ENCODE measurements at regions not wholly inside any gene's neighbourhood (a gene's known extent, or its start where the extent isn't known, plus 50 kb on each side); places are given as distances from the start of the nearest gene placed in this dataset.

DNA sequence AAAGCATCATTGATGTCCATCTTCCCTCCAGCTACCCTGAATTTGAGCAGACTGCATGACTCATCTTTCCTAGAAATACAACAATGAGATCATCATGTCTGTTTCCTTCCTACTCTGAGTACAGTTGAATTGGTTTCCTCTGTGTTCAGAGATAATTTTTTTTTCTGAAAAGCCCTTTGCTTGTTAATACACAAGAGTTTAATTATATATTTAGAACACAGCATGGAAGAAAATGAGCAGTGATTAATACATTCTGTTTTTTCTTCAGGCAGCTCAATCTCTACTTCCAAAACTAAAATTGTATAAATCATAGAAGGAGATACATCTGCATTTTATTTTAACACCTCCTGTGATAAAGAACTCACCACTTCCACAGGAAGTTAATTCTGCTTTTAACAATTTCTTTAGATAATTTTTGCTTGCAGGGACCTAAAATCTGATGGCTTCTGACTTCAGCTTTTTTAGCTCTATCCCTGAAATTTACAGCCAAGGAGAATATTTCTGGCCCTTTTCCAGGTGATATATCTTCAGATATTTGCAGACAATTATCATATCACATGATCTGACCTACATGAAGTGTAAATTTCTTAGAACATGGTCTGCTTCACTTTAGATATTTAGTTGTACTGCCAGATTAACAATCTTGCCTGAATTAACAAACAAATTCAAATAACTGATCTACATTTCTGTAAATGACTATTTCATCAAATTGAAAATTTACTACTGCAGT, 249.0 kb downstream of the TRIB2 start:
- Histone ChIP-seq H3K36me3 (no peaks in the 10 kb centered on the region), H3K4me1 (peaks cover 0 to 9% of the 10 kb centered on the region in 2 donors), H3K4me3 (no peak overlapping the region), H3K9me3 (no peaks in the 10 kb centered on the region), H3K27me3 (no peaks in the 10 kb centered on the region), H3K27ac (no peak overlapping the region)
- DNase-seq (ENCODE audit: low spot score): no peak
- no peak for TF ChIP-seq CTCF (IDR thresholded peaks at IDR 0.05)

DNA sequence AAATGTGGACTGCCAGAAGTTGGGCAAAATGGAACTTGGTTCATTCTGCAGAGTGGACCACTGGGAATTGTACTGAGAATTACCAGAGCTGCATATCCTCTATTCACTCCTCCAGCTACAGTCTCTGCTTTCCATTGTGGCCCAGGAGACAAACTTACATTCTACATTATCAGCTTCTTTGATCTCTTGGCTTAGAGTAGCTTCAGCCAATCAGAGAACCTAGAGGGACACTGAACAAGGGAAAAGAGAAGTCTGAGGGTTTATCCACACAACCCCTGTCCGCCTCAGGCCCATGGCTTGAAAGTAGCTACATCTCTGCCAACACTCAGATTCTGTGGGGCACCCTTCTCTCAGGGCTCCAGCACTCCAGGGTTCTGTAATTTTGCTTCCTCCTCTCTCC, 251.1 kb downstream of the TRIB2 start:
- H3K4me1 ChIP-seq: peaks cover 0 to 9% of the 10 kb centered on the region in 2 donors
- no peaks in the 10 kb centered on the region for H3K9me3 ChIP-seq
- no peaks in the 10 kb centered on the region for H3K27me3 ChIP-seq
- no peak overlapping the region for H3K4me3 ChIP-seq
- H3K27ac ChIP-seq: no peak overlapping the region
- no peaks in the 10 kb centered on the region for H3K36me3 ChIP-seq
- no peak for DNase-seq (ENCODE audit: low spot score)
- no peak for TF ChIP-seq CTCF (IDR thresholded peaks at IDR 0.05)

- Histone ChIP-seq H3K27ac (no peak overlapping the region), H3K9me3 (no peaks in the 10 kb centered on the region), H3K27me3 (no peaks in the 10 kb centered on the region), H3K4me1 (peaks cover 0 to 9% of the 10 kb centered on the region in 2 donors), H3K4me3 (no peak overlapping the region), H3K36me3 (no peaks in the 10 kb centered on the region)
- DNase-seq (ENCODE audit: low spot score): no peak
- TF ChIP-seq CTCF (IDR thresholded peaks at IDR 0.05): no peak
These were observed 251.7 kb downstream of the TRIB2 start for GRCh38 chr2:12968399-12968798.

DNA sequence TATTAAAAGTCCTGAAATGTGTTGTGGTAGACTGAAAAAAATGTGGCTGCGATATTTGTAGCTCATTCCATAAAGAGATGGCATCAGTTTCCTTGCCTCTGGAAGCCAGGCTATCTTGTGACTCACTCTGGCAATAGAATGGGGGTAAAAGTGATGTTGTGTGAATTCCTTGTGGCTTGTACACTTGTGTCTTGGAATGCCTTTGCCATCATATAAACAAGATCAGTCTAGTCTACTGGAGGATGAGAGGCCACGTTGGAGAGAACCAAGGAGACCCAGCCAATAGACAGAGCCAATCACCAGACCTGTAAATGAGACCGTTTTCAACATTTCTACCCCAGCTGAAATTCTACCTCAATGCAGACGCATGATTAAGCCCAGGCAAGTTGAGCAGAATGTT, 254.1 kb downstream of the TRIB2 start:
- no peak for TF ChIP-seq CTCF (IDR thresholded peaks at IDR 0.05)
- Histone ChIP-seq H3K4me1 (peaks cover 0 to 1% of the 10 kb centered on the region in 2 donors), H3K9me3 (no peaks in the 10 kb centered on the region), H3K36me3 (no peaks in the 10 kb centered on the region), H3K27me3 (no peaks in the 10 kb centered on the region), H3K4me3 (no peak overlapping the region), H3K27ac (no peak overlapping the region)
- DNase-seq (ENCODE audit: low spot score): no peak

GRCh38 chr2:12971581-12972365, 255.0 kb downstream of the TRIB2 start:
- H3K4me1 ChIP-seq: no peaks in the 10 kb centered on the region
- TF ChIP-seq CTCF (IDR thresholded peaks at IDR 0.05): no peak
- H3K27ac ChIP-seq: no peak overlapping the region
- DNase-seq (ENCODE audit: low spot score): no peak
- H3K27me3 ChIP-seq: no peaks in the 10 kb centered on the region
- no peaks in the 10 kb centered on the region for H3K9me3 ChIP-seq
- H3K4me3 ChIP-seq: no peak overlapping the region
- H3K36me3 ChIP-seq: no peaks in the 10 kb centered on the region
